ENCODE measurements at regions not wholly inside any gene's neighbourhood (a gene's known extent, or its start where the extent isn't known, plus 50 kb on each side); places are given as distances from the start of the nearest gene placed in this dataset.

GRCh38 chr18:41324020-41324791 lies 630.8 kb upstream of the PIK3C3 start:
- peak; percentile 66 for DNase-seq (ENCODE audit: low read depth)
- H3K27me3 ChIP-seq (ENCODE audit: control insufficient read depth, insufficient read depth, low read length) = no peaks in the 10 kb centered on the region
- no peak for TF ChIP-seq CTCF (IDR thresholded peaks at IDR 0.05; ENCODE audit: insufficient read depth, low read length, severe bottlenecking)
- FAIRE-seq = no peak
- no peak overlapping the region for H3K4me3 ChIP-seq (ENCODE audit: low read depth, low read length)
- H3K36me3 ChIP-seq (ENCODE audit: control insufficient read depth, insufficient read depth, low read length) = no peaks in the 10 kb centered on the region

GRCh38 chr18:41323044-41323443 lies 632.0 kb upstream of the PIK3C3 start:
- Histone ChIP-seq H3K36me3 (ENCODE audit: control insufficient read depth, insufficient read depth, low read length) (no peaks in the 10 kb centered on the region), H3K4me3 (ENCODE audit: low read depth, low read length) (no peak overlapping the region), H3K27me3 (ENCODE audit: control insufficient read depth, insufficient read depth, low read length) (no peaks in the 10 kb centered on the region)
- no peak for TF ChIP-seq CTCF (IDR thresholded peaks at IDR 0.05; ENCODE audit: insufficient read depth, low read length, severe bottlenecking)
- FAIRE-seq = no peak
- DNase-seq (ENCODE audit: low read depth) = peak; percentile 64

DNA sequence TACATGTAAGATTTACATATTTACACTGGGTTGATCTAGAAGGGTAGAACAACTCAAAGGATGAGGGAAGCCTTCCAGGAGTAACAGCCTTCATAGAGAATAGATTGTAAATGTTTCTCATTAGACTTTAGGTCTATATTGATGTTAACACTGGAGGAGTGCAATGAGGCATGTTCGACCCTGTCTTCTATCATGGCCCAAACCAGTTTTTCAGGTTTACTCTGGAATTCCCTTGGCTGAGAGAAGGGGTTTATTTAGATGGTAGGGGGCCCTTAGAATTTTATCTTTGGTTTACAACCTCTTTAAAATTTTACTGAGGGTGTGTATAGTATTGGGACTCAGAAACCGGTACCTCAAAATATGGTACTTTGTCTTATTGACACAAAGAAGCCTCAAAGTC lies 634.9 kb upstream of the PIK3C3 start:
- TF ChIP-seq CTCF (IDR thresholded peaks at IDR 0.05; ENCODE audit: insufficient read depth, low read length, severe bottlenecking) = no peak
- DNase-seq (ENCODE audit: low read depth) (peak; percentile 79), FAIRE-seq (no peak)
- Histone ChIP-seq H3K36me3 (ENCODE audit: control insufficient read depth, insufficient read depth, low read length) (no peaks in the 10 kb centered on the region), H3K27me3 (ENCODE audit: control insufficient read depth, insufficient read depth, low read length) (no peaks in the 10 kb centered on the region), H3K4me3 (ENCODE audit: low read depth, low read length) (no peak overlapping the region)

DNA sequence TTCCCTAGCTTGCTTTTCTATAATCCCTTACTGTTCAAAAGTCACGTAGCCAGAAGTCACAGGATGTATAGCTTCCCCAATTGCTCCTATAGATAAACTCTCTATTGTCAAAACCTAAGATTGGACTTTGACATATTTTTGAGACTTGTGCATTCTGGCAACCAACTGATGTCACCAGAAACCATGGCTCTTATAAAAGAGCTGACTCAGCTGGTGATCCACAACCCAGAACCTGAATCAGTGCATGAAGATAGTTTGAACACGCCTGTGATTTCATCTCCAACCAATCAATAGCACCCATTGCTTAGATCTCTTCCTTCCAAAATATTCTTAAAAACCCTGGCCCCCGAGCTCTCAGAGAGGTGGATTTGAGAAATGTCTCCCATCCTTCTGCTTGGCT lies 639.9 kb upstream of the PIK3C3 start:
- H3K36me3 ChIP-seq (ENCODE audit: control insufficient read depth, insufficient read depth, low read length) = no peaks in the 10 kb centered on the region
- H3K4me3 ChIP-seq (ENCODE audit: low read depth, low read length) = no peak overlapping the region
- DNase-seq (ENCODE audit: low read depth) = no peak
- no peak for TF ChIP-seq CTCF (IDR thresholded peaks at IDR 0.05; ENCODE audit: insufficient read depth, low read length, severe bottlenecking)
- H3K27me3 ChIP-seq (ENCODE audit: control insufficient read depth, insufficient read depth, low read length) = no peaks in the 10 kb centered on the region
- peak; percentile 36 for FAIRE-seq

DNA sequence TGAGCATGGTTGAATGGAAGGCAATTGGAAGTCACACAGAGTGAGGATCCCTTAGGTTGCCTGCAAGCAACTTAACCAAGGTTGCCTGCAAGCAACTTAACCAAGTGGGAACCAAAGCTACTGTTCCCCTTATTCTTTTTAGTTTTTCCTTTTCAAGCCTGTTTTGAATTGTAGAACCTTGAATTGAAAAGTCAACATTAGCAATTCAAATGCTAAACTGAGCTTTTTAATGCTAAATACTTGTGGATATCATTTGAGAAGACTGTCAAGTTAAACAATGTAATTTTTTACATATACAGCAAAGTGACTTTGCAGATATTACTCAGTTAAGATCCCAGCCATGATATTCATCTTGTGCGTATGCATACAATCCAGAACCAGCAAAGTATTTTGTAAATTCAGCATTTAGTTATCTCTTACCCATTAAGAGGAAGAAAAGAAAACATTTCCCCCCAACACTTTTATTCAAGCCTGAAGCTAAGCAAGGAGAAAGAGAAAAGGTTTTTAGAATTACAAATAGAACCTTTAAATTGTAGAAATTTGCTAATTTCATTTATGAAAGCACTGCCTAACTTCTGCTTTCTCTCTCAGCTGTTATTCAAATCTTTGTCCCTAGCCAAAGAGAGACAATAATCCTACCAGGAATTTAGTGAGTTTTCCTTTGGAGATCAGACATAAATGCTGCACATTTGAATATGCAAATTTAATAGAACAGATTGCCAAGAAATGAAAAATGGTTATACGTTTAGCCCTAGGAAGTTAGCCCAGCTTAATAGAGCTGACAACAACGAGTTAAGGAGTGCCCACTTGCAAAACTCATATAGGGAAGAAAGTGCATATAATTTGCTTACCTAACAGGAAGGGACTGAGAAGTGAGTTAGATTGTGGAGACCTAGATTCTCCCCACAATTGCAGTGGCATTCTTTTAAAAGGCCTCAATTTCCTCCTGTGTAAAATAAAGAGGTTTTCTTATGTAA lies 643.2 kb upstream of the PIK3C3 start:
- H3K36me3 ChIP-seq (ENCODE audit: control insufficient read depth, insufficient read depth, low read length) = no peaks in the 10 kb centered on the region
- H3K4me3 ChIP-seq (ENCODE audit: low read depth, low read length) = no peak overlapping the region
- no peak for TF ChIP-seq CTCF (IDR thresholded peaks at IDR 0.05; ENCODE audit: insufficient read depth, low read length, severe bottlenecking)
- H3K27me3 ChIP-seq (ENCODE audit: control insufficient read depth, insufficient read depth, low read length) = no peaks in the 10 kb centered on the region
- no peak for DNase-seq (ENCODE audit: low read depth)
- FAIRE-seq = no peak

Data from bronchial epithelial cell (primary cell).